ENCODE measurements at regions not wholly inside any gene's neighbourhood (a gene's known extent, or its start where the extent isn't known, plus 50 kb on each side); places are given as distances from the start of the nearest gene placed in this dataset.
"Not testable (repeated sequence)": the region's sequence is repeated elsewhere in the genome, so short reads cannot be mapped to it uniquely, and the experiment has no call there.

DNA sequence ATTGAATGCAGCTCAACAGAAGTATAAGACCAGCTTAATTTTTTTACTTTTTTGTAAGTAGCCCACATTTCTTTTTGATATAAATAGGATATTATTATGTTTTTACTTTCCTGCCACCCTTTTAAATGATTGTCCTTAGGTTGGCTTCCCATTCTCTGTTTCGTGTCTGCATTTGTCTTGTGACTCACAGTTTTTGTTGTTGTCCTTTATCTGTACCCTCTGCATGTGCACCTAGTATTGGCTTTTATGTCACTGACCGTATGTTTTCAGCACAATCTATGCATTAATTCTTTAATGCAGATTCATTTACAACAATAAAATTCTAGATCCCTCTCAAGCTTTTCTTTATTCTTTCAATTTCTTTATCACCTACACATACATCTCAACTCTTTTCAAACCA lies 474.2 kb upstream of the FANCL start:
- no peak for DNase-seq (ENCODE audit: low read depth)

GRCh38 chr2:58714238-58714637 lies 473.1 kb upstream of the FANCL start:
- DNase-seq (ENCODE audit: low read depth): no peak

GRCh38 chr2:58710795-58711279 lies 469.7 kb upstream of the FANCL start:
- no peak for DNase-seq (ENCODE audit: low read depth)

GRCh38 chr2:58709687-58710354 lies 468.7 kb upstream of the FANCL start:
- DNase-seq (ENCODE audit: low read depth): no peak

DNA sequence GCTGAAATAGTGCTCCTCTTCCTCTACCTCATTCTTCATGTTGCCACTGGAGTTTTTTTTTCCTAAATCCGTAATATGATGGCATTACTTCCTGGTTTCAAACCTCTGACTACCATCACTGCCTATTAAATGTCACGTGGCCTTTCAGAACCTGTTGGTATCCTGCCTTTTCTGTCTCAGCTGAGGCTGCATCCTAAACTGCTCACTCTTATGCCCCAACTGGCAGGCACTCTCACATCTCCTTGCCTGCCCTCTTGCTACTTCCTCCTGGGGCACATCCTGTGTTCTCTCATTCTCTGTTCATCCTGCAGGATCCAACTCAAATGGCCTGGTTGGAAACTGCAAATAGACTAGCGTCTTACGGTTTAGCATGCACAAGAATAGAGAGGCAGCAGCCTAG lies 468.1 kb upstream of the FANCL start:
- no peak for DNase-seq (ENCODE audit: low read depth)

DNA sequence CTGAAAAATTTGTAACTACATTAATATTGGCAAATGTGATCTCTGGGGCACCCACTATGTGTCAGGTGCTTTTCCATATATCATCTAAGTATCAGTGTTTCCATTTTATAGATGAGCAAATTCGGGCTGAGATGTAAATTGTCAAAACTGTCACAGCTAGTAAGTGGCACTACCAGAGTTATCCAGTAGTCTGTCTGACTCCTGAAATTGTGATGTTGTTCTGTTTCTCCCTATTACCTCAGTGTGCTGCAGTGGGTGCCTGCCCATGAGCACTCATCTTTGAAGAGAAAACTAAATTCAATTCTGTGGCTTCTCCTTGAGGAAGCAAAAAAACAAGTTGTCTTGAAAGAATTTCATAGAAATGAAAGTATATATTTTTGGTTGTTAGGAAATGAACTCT lies 467.4 kb upstream of the FANCL start:
- DNase-seq (ENCODE audit: low read depth): no peak

DNA sequence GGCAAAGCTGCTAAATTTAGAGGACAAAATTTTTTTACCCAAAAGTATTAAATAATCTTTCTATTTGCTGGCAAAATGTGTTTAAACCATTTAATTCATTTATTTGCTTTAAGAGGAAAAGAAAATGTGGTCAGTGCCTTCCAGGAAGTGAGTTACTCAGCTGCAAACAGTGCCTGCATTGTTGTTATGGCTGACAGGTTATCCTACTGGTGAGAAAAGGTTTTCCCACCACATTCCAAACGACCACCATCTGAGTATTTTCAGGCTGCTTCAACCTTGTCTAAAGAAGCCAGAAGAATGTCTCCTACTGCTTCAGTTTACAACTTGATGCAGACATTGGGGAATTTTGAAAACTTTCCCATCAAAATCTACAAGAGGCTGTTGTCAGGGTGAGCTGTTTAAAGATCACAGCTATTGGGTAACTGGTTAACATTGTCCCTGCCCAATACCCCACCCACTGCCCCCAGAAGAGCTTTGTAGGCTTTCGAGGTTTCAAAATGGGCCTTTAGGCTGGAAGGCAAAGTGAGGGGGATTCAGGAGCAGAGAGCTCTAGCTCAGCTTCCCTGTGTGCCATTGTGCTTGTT lies 461.3 kb upstream of the FANCL start:
- no peak for DNase-seq (ENCODE audit: low read depth)

GRCh38 chr2:58701688-58702301 lies 460.7 kb upstream of the FANCL start:
- DNase-seq (ENCODE audit: low read depth): no peak

GRCh38 chr2:58700591-58700990 lies 459.5 kb upstream of the FANCL start:
- no peak for DNase-seq (ENCODE audit: low read depth)

- DNase-seq (ENCODE audit: low read depth): no peak
Observed at GRCh38 chr2:58699411-58699810, 458.3 kb upstream of the FANCL start.

DNA sequence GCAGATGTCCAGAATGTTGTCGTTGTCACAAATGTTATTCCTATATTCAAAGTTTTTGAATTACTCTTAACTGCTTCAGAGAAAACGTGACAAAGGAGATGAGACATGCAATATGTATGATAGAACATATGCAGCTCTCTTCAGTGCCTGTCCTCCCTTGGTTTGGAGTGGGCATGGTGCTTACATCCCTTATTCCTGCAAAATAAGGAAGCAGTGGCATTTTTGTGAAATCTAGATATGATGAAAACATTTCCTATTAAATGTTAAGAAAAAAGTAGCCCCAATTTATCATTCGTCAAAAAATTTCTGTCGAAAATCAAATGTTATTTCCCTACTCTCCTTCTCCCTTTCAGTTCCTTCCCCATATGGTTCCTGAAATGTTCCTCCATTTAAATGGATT lies 457.5 kb upstream of the FANCL start:
- DNase-seq (ENCODE audit: low read depth): no peak

- DNase-seq (ENCODE audit: low read depth): not testable (repeated sequence)
Observed at GRCh38 chr2:58694114-58694513, 453.0 kb upstream of the FANCL start.

- not testable (repeated sequence) for DNase-seq (ENCODE audit: low read depth)
Observed at GRCh38 chr2:58691041-58691440, 449.9 kb upstream of the FANCL start.

GRCh38 chr2:58688813-58689212 lies 447.7 kb upstream of the FANCL start:
- DNase-seq (ENCODE audit: low read depth): no peak

- DNase-seq (ENCODE audit: low read depth): no peak
Observed at GRCh38 chr2:58686776-58687175, 445.7 kb upstream of the FANCL start.

DNA sequence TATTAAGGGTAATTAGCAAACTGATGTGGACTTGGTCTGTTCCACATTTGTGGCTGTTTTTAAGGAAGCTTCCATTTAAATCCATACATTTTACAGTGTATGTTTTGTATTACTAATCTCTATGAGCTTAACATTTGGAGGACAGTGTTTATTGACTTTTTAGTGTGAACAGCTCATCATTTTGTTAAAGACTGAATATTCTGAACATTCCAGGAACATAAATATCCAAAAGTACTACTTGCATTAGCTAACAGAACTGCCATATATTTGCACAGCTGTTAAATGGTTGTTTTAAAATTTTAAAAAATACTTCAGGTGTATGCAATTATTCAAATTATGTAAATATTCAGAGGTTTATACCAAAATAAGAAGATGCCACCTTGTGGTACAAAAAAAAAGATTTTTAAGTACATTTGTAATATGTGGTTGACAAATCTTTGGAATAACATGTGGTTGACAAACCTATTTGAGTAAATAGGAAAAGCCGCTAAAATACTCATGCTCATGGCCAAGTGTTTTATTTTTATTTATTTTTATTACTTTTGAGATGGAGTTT lies 439.7 kb upstream of the FANCL start:
- DNase-seq (ENCODE audit: low read depth): no peak

DNA sequence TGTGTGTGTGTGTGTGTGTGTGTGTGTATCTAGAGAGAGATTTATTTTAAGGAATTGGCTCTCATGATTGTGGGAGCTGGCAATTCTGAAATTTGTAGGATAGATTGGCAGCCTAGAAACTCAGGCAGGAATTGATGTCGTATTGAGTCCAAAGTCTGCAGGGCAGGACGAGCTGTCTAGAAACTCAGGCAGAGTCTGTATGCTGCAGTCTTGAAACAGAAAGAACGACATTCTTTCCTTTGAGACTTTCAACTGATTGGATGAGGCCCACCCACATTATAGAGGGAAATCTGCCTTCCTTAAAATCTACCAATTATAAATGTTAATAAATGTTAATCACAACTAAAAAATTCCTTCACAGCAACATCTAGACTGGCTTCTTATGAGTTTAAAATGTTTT lies 436.6 kb upstream of the FANCL start:
- no peak for DNase-seq (ENCODE audit: low read depth)

DNA sequence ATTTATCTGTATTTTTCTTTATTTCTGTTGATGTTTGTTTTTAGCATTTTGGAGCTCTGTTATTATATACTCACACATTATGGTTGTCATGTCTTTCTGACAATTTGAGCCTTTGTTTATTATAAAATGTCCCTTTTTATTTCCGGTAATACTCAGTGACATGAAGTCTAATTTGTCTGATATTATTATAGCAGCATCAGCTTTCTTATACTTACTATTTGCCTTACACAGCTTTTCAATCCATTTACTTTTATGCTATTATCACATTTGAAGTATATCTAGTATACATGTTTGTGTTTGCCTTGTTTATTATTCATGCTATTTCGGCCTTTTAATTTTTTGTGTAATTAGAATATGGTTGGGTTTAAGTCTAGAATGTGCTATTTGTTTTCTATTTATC lies 430.6 kb upstream of the FANCL start:
- no peak for DNase-seq (ENCODE audit: low read depth)

GRCh38 chr2:58669998-58670397 lies 428.9 kb upstream of the FANCL start:
- DNase-seq (ENCODE audit: low read depth): no peak

- DNase-seq (ENCODE audit: low read depth): no peak
Observed at GRCh38 chr2:58667137-58667774, 426.1 kb upstream of the FANCL start.

DNA sequence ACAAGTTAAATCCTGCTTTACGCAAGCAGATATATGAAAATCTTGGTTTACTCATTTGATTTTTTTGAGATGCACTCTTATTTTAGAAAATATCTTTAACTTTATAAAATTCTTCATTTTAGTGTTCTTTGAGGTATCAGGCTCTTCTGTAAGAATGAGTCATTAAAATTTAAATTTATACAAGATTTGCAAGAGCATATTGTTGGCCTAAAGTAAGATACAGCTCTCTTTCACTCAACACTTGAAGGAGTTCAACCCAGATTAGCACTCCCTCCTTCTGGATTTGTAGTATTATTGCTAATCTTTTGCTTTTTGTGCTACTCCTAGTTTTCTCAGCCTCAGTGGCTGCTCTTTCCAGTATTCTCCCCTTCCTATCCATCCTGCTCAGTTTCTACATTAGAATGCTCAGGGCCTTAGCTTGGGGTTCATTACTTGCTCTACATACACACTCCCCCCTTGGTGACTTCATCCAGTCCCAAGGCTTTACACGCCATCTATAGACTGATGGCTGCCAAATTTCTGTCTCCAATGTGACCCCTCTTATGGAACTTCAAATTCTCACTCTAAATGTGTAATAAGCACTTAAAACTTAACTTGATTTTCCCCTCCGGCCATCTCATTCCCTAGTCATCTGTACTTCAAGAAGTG lies 425.3 kb upstream of the FANCL start:
- no peak for DNase-seq (ENCODE audit: low read depth)

DNA sequence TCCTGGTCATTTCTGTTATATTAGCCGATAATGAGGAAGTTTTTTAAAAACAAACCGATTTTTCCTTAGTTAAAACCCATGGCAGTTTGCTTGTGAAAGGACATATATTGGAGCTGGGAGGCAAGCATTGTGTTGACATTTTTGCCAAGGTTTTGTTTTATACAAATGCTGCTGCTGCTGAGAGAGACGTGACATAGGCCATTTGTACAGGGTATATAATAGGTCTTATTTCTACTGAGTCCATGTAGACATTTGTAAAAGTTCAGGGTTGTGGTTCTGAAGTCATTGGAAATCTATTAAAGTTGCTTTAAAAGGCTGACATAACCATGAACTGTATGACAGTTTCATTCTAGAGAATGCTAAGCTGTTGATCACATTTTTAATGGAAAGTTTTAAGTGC lies 424.0 kb upstream of the FANCL start:
- no peak for DNase-seq (ENCODE audit: low read depth)

All from activated T-cell treated with anti-CD3 and anti-CD28 coated beads for 24 hours (primary cell).